ENCODE measurements at regions not wholly inside any gene's neighbourhood (a gene's known extent, or its start where the extent isn't known, plus 50 kb on each side); places are given as distances from the start of the nearest gene placed in this dataset.

DNA sequence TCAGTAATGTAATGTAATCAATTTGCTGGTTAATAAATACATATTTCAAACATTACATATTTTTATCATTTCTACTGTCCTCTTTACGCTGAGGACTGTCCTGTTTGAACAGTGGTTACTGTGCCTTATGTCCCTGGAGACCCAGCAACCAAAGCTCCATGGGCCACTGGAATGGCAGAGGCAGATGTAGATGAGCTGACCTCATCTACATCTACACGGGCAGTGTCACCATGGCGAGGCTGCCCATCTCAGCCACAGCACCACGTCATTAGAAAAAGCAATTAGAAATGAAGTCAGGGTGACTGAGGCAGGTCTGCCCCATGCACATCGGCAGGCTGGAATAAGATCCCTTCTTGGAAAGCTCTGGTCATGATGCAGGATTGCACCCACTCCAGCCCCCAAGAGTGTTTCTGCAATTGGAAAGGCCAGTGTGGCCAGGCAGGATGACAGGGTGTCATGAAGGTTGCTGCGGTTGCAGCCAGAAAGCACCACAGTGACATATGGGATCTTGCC, 237.5 kb downstream of the NDUFA10 start:
- TF ChIP-seq, protein P1, sequence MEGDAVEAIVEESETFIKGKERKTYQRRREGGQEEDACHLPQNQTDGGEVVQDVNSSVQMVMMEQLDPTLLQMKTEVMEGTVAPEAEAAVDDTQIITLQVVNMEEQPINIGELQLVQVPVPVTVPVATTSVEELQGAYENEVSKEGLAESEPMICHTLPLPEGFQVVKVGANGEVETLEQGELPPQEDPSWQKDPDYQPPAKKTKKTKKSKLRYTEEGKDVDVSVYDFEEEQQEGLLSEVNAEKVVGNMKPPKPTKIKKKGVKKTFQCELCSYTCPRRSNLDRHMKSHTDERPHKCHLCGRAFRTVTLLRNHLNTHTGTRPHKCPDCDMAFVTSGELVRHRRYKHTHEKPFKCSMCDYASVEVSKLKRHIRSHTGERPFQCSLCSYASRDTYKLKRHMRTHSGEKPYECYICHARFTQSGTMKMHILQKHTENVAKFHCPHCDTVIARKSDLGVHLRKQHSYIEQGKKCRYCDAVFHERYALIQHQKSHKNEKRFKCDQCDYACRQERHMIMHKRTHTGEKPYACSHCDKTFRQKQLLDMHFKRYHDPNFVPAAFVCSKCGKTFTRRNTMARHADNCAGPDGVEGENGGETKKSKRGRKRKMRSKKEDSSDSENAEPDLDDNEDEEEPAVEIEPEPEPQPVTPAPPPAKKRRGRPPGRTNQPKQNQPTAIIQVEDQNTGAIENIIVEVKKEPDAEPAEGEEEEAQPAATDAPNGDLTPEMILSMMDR (conservative IDR thresholded peaks at IDR 0.05; ENCODE audit: control insufficient read depth, insufficient read depth, low read depth, low read length) = no peak
- no peak for DNase-seq (ENCODE audit: low read depth)
- H3K4me3 ChIP-seq (ENCODE audit: control insufficient read depth, low read depth, low read length) = no peak overlapping the region

DNA sequence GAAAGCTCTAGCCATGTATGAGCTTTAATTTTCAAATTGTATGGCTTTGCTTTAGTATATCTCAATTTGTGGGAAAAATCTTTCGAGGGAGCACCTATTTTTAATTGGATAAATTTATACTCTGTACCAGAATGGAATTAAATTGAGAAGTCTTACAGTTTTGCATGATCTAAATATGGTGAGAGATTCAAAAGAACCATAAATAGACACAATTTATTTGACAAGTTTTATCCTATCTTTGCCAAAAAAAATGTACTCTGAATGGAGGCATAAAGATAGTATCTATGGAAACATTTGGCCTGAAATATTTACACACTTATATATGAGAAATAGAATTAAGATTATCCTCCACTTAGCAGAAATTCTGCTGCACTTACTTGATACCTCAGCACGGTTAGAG, 238.4 kb downstream of the NDUFA10 start:
- no peak for DNase-seq (ENCODE audit: low read depth)
- TF ChIP-seq, protein P1 (conservative IDR thresholded peaks at IDR 0.05; ENCODE audit: control insufficient read depth, insufficient read depth, low read depth, low read length) = no peak
- no peak overlapping the region for H3K4me3 ChIP-seq (ENCODE audit: control insufficient read depth, low read depth, low read length)

DNA sequence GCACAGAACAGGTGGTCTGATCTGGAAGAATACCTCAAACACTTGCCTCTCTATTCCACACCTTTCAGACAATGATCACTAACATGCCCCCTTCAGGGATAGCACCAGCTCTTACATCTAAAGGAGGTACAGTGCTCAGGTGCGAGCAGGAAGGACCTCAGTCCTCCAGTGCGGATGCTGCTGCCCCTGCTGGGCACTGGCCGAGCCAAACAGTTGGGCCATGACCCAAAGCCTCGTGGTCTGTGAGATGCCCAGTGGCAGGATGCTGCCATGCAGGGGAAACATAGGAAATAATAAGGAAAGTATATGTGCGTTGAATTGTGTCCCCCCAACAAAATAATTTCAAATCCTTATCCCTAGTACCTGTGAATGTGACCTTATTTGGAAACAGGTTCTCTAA, 243.7 kb downstream of the NDUFA10 start:
- no peak for DNase-seq (ENCODE audit: low read depth)
- TF ChIP-seq, protein P1 (conservative IDR thresholded peaks at IDR 0.05; ENCODE audit: control insufficient read depth, insufficient read depth, low read depth, low read length) = no peak
- no peak overlapping the region for H3K4me3 ChIP-seq (ENCODE audit: control insufficient read depth, low read depth, low read length)

GRCh38 chr2:239780236-239780994, 244.7 kb downstream of the NDUFA10 start:
- TF ChIP-seq, protein P1 (conservative IDR thresholded peaks at IDR 0.05; ENCODE audit: control insufficient read depth, insufficient read depth, low read depth, low read length) = no peak
- H3K4me3 ChIP-seq (ENCODE audit: control insufficient read depth, low read depth, low read length) = no peak overlapping the region
- DNase-seq (ENCODE audit: low read depth) = no peak

DNA sequence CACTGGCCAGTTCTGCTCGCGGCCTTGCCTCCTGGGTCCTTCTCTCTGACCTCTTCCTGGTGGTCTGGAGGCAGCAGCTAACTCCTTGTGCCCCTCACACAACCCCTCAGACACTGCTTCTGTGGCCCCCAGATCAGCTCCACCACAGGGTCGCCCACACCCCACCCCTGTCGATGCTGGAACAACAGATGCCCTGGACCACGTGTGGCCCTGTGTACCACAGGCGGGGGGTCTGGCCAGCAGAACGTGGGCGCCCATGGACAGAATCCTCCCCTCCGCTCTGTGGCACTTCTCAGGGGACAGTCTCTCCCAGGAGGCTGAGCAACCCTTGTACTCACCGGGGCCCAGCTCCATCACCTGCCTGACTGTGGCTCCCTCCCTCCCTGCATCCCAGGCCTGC, 245.6 kb downstream of the NDUFA10 start:
- no peak overlapping the region for H3K4me3 ChIP-seq (ENCODE audit: control insufficient read depth, low read depth, low read length)
- no peak for DNase-seq (ENCODE audit: low read depth)

DNA sequence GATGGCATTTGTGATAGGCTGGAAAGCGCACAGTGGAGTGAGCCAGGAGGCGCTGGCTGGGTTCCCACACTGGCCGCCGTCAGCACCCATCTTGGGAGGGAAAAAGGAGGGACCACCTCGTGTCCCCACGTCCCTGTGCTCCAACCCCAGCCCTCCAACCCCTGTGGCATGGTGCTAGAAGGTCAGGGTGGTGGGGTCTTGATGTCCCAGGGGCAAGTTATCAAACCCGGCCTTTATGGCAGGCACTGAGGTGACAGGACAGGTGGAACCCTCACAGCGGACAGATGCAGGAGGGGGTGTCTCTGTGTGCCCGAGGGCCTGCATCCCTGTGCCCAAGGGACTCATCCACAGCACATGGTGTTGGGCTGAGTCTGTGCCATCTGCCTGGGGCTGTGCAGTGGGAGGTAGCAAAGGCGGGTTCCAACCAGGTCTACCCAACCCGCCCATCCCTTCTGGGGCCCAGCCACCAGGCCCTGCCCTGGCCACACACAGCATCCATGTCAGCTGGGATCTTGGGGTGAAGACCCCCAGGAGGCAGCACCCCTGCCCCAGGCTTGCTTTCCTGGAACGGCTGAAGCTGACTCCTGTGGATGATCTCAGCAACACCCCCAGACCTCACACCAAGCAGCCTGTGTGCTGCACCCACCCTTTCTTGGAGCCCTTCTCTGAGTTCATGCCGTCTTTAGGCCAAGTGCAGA, 246.1 kb downstream of the NDUFA10 start:
- H3K4me3 ChIP-seq (ENCODE audit: control insufficient read depth, low read depth, low read length) = no peak overlapping the region
- DNase-seq (ENCODE audit: low read depth) = no peak
- TF ChIP-seq, protein P1 (conservative IDR thresholded peaks at IDR 0.05; ENCODE audit: control insufficient read depth, insufficient read depth, low read depth, low read length) = no peak

More for the DNA sequence above, 245.6 kb downstream of the NDUFA10 start:
- TF ChIP-seq, protein P1 (conservative IDR thresholded peaks at IDR 0.05; ENCODE audit: control insufficient read depth, insufficient read depth, low read depth, low read length) = no peak
